GM12892 (cell line): ENCODE measurements at regions not wholly inside any gene's neighbourhood (a gene's known extent, or its start where the extent isn't known, plus 50 kb on each side); places are given as distances from the start of the nearest gene placed in this dataset.

Source experiments
- POLR2A ChIP-seq: IDR thresholded peaks from 2 replicates; pipeline ENCODE4 v1.6.1; 2011; ENCODE audit warnings: low read depth, low read length, control low read depth
- POLR2AphosphoS5 ChIP-seq: IDR thresholded peaks from 2 replicates; pipeline ENCODE4 v1.6.1; 2011; ENCODE audit warnings: low read depth, low read length, control low read depth

- TF ChIP-seq POLR2A = no peak
- no peak for TF ChIP-seq POLR2AphosphoS5
Observed at GRCh38 chr4:152256996-152257395, 278.9 kb downstream of the FBXW7 start.
